Panc1 (cell line): ENCODE measurements at regions not wholly inside any gene's neighbourhood (a gene's known extent, or its start where the extent isn't known, plus 50 kb on each side); places are given as distances from the start of the nearest gene placed in this dataset.

Experiments
- ATAC-seq: fragments of 200-7000 bp; cut with Tn5 transposase; 2 replicates; pipeline ENCODE4 v1.9.1; 2020; ENCODE audit warnings: mild to moderate bottlenecking, moderate library complexity
- BruUV-seq: library from RNA; stranded (reverse); fragments of 400-500 nt; replicated peaks from 2 replicates; lab custom pipeline; 2021; lab: Mats Ljungman, UMichigan
- CTCF ChIA-PET: fragments of 300-600 bp; sonication (Branson Sonifier 250); formaldehyde crosslinking; loops from one replicate; lab custom pipeline; 2022; ENCODE audit warnings: antibody characterized with exemption; lab: Charles Lee
- POLR2A ChIA-PET: fragments of 300-600 bp; sonication (Branson Sonifier 250); formaldehyde crosslinking; loops from one replicate; lab custom pipeline; 2022; ENCODE audit warnings: antibody characterized with exemption; lab: Charles Lee
- DNase-seq: peaks from one replicate; pipeline ENCODE4 v3.0.0-alpha.2; 2010; ENCODE audit warnings: low read depth, low spot score
- H3K27ac ChIP-seq: 2 replicates; pipeline ENCODE4 v1.5.1; 2011; ENCODE audit warnings: mild to moderate bottlenecking, low read length, inconsistent platforms
- H3K27me3 ChIP-seq: fragments of 200-500 bp; sonication (Bioruptor generic); 2 replicates; pipeline ENCODE4 v1.6.0; 2014; ENCODE audit warnings: low read length, inconsistent platforms; ENCODE audit not compliant: control insufficient read depth, insufficient read depth
- H3K36me3 ChIP-seq: fragments of 200-500 bp; sonication (Bioruptor generic); 2 replicates; pipeline ENCODE4 v1.5.1; 2014; ENCODE audit warnings: inconsistent platforms, mild to moderate bottlenecking, low read length, moderate library complexity; ENCODE audit not compliant: control insufficient read depth, insufficient read depth
- H3K4me1 ChIP-seq: 2 replicates; pipeline ENCODE4 v1.5.1; 2011; ENCODE audit warnings: inconsistent platforms, mild to moderate bottlenecking, low read length, moderate library complexity; ENCODE audit not compliant: control insufficient read depth, insufficient read depth
- H3K4me3 ChIP-seq, 2 experiments: 2 replicates each; pipeline ENCODE4 v1.5.1; 2011 to 2012; ENCODE audit warnings: low read depth in 2 of 2, low read length in 2 of 2, mild to moderate bottlenecking in 2 of 2, inconsistent platforms in 1 of 2, moderate library complexity in 1 of 2
- H3K9me3 ChIP-seq: fragments of 200-500 bp; sonication (Bioruptor generic); 2 replicates; pipeline ENCODE4 v1.5.1; 2014; ENCODE audit warnings: low read depth, mild to moderate bottlenecking, inconsistent platforms, low read length, moderate library complexity; ENCODE audit not compliant: control insufficient read depth, insufficient read depth
- POLR2AphosphoS5 ChIP-seq: IDR thresholded peaks from 2 replicates; pipeline ENCODE4 v1.6.1; 2012; ENCODE audit warnings: mild to moderate bottlenecking, low read depth, low read length, moderate library complexity
- SIN3A ChIP-seq: IDR thresholded peaks from 2 replicates; pipeline ENCODE4 v1.6.1; 2012; ENCODE audit warnings: low read depth, mild to moderate bottlenecking, low read length, moderate library complexity, borderline replicate concordance; ENCODE audit not compliant: insufficient read depth
- TCF7L2 ChIP-seq: IDR thresholded peaks from 2 replicates; pipeline ENCODE4 v1.6.1; 2011; ENCODE audit warnings: mild to moderate bottlenecking, low read depth, low read length, inconsistent platforms
- in situ Hi-C: cut with HindIII; loops from 2 replicates; pipeline ENCODE4 v1.10.0; 2016; ENCODE audit warnings: low sequenced_read_pairs, low pct_unique_long_range_greater_than_20kb
- intact Hi-C: fragments of 100-400 bp; cut with micrococcal nuclease; formaldehyde crosslinking; loops from one replicate; pipeline ENCODE4 v1.10.0; 2022; ENCODE audit not compliant: unreplicated experiment
- TF ChIP-seq, protein P1 (sequence below), 2 experiments: IDR thresholded peaks; 2 replicates each; pipeline ENCODE4 v1.6.1; 2011 to 2012; ENCODE audit warnings: low read depth in 2 of 2, control low read depth in 1 of 2, low read length in 1 of 2, mild to moderate bottlenecking in 1 of 2, moderate library complexity in 1 of 2; ENCODE audit not compliant: insufficient read depth in 1 of 2
- TF ChIP-seq, protein P2 (sequence below): fragments of 450-650 bp; IDR thresholded peaks from 2 replicates; pipeline ENCODE4 v1.5.1; 2017; ENCODE audit warnings: mild to moderate bottlenecking

GRCh38 chr2:3954261-3954660 lies 250.9 kb downstream of the DCDC2C start:
- Histone ChIP-seq H3K27me3 (peaks cover 3% of the 10 kb centered on the region; the same call in 1 of the 2 replicates), H3K36me3 (no peaks in the 10 kb centered on the region), H3K27ac (no peak overlapping the region), H3K4me3 (no peak overlapping the region), H3K9me3 (no peaks in the 10 kb centered on the region), H3K4me1 (peaks cover 3% of the 10 kb centered on the region; the same call in 1 of the 2 replicates)
- in situ Hi-C loops = no loop called here
- TF ChIP-seq, protein P1, sequence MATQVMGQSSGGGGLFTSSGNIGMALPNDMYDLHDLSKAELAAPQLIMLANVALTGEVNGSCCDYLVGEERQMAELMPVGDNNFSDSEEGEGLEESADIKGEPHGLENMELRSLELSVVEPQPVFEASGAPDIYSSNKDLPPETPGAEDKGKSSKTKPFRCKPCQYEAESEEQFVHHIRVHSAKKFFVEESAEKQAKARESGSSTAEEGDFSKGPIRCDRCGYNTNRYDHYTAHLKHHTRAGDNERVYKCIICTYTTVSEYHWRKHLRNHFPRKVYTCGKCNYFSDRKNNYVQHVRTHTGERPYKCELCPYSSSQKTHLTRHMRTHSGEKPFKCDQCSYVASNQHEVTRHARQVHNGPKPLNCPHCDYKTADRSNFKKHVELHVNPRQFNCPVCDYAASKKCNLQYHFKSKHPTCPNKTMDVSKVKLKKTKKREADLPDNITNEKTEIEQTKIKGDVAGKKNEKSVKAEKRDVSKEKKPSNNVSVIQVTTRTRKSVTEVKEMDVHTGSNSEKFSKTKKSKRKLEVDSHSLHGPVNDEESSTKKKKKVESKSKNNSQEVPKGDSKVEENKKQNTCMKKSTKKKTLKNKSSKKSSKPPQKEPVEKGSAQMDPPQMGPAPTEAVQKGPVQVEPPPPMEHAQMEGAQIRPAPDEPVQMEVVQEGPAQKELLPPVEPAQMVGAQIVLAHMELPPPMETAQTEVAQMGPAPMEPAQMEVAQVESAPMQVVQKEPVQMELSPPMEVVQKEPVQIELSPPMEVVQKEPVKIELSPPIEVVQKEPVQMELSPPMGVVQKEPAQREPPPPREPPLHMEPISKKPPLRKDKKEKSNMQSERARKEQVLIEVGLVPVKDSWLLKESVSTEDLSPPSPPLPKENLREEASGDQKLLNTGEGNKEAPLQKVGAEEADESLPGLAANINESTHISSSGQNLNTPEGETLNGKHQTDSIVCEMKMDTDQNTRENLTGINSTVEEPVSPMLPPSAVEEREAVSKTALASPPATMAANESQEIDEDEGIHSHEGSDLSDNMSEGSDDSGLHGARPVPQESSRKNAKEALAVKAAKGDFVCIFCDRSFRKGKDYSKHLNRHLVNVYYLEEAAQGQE (IDR thresholded peaks at IDR 0.05; ENCODE audit: insufficient read depth in 1 of 2, low read depth in 2 of 2, low read length in 1 of 2) = no peak
- TF ChIP-seq POLR2AphosphoS5 = no peak
- TF ChIP-seq SIN3A = no peak
- no peak for TF ChIP-seq TCF7L2
- TF ChIP-seq, protein P2, sequence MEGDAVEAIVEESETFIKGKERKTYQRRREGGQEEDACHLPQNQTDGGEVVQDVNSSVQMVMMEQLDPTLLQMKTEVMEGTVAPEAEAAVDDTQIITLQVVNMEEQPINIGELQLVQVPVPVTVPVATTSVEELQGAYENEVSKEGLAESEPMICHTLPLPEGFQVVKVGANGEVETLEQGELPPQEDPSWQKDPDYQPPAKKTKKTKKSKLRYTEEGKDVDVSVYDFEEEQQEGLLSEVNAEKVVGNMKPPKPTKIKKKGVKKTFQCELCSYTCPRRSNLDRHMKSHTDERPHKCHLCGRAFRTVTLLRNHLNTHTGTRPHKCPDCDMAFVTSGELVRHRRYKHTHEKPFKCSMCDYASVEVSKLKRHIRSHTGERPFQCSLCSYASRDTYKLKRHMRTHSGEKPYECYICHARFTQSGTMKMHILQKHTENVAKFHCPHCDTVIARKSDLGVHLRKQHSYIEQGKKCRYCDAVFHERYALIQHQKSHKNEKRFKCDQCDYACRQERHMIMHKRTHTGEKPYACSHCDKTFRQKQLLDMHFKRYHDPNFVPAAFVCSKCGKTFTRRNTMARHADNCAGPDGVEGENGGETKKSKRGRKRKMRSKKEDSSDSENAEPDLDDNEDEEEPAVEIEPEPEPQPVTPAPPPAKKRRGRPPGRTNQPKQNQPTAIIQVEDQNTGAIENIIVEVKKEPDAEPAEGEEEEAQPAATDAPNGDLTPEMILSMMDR = no peak
- BruUV-seq = no TSS peak
- DNase-seq (no peak), ATAC-seq (no peak)
- CTCF ChIA-PET = no interaction called here
- intact Hi-C loops = no loop called here
- POLR2A ChIA-PET = no interaction called here

DNA sequence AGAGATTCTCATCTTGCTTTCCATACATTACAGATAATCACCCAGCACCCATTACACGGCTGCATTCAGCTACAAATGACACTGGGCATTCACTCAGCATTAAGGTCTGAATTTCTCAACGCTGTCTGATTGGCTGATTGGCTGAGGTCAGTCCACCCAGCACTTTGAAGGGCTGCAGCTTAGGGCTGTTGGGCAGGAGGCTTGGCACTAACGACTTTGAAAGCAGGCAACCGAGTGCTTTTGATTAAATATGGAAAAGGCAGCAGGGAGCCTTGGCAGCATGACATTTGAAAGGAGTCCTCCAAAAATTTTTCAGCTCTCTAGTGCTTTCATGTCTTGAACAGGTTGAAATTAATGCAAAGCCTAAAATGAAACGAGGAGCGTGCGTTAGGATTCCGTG lies 253.0 kb downstream of the DCDC2C start:
- H3K9me3 ChIP-seq = no peaks in the 10 kb centered on the region
- TF ChIP-seq POLR2AphosphoS5 (no peak), SIN3A (no peak), TCF7L2 (no peak)
- TF ChIP-seq, protein P1 (IDR thresholded peaks at IDR 0.05; ENCODE audit: insufficient read depth in 1 of 2, low read depth in 2 of 2, low read length in 1 of 2) = no peak
- TF ChIP-seq, protein P2 = no peak
- ChIA-PET CTCF (interaction anchor here (0.8 kb wide), 1 partner anchor 218 kb away, joined by 7 read pairs; no protein-coding TSS in a partner anchor), POLR2A (no interaction called here)
- ATAC-seq (no peak), DNase-seq (no peak)
- no peaks in the 10 kb centered on the region for H3K36me3 ChIP-seq
- in situ Hi-C loops (no loop called here), intact Hi-C loops (no loop called here)
- peaks cover 3% of the 10 kb centered on the region; the same call in 1 of the 2 replicates for H3K27me3 ChIP-seq
- no peak overlapping the region for H3K27ac ChIP-seq
- H3K4me1 ChIP-seq = peaks cover 3% of the 10 kb centered on the region; the same call in 1 of the 2 replicates
- no peak overlapping the region; a peak in 1 of 4 replicates for H3K4me3 ChIP-seq
- BruUV-seq = no TSS peak
